ENCODE measurements at regions not wholly inside any gene's neighbourhood (a gene's known extent, or its start where the extent isn't known, plus 50 kb on each side); places are given as distances from the start of the nearest gene placed in this dataset.

DNA sequence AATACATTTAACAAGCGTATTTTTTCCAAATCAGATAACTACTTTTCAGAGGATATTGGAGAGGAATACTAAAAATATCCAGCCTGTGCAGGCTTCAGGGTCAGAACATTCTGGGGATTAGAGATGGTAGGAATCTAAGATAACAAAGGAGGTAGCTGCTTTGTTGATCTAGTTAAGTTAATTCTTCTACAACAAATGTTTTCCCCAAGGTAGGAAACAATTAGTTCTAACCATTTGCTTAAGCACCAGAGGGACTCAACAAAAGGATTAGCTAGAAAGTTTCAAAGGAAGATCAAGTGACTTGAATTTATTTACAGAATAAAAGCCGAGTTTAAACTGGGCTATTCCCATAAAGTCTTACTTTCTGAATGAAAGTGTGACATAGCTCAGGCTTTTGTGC, 524.2 kb downstream of the TMTC2 start:
- TF ChIP-seq CTCF (optimal IDR thresholded peaks at IDR 0.05 in 1 of 3, IDR thresholded peaks at IDR 0.05 in 1 of 3, conservative IDR thresholded peaks at IDR 0.05 in 1 of 3; ENCODE audit: extremely low read depth in 1 of 3, insufficient read depth in 2 of 3, low read length in 3 of 3): no peak
- no peak for TF ChIP-seq EZH2 (IDR thresholded peaks at IDR 0.05; ENCODE audit: low read length)

Measured in keratinocyte (primary cell).